Stimulated activated naive CD4-positive, alpha-beta T cell treated with Interleukin-2 at 50 U/mL for 16 hours (primary cell): ENCODE measurements at regions not wholly inside any gene's neighbourhood (a gene's known extent, or its start where the extent isn't known, plus 50 kb on each side); places are given as distances from the start of the nearest gene placed in this dataset.

Experiments used
- DNase-seq: peaks from one replicate; lab custom pipeline; 2025; lab: John Stamatoyannopoulos, UW

- no peak for DNase-seq
These were observed 642.3 kb downstream of the TBL1XR1 start for GRCh38 chr3:176554791-176555654.

- no peak for DNase-seq
These were observed 643.0 kb downstream of the TBL1XR1 start for GRCh38 chr3:176554264-176554663.

DNA sequence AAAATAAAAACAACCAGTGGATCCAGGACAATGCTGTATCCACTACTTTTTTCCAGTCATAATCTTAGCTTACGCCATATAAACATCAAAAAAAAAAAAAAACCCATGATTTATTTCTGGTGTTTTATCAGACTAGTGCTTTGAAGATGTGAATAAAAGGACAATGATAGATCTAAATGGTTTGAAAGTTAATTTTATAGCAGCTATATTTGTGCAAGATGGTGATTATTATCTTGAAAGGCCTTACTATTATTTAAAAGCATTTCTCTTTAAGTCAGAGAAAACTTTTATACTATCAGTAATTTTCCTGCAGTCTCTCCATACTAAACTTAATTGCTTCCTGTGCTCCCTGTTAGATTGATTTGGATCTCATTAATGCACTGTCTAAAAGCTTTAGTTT lies 670.3 kb downstream of the TBL1XR1 start:
- DNase-seq = no peak

DNA sequence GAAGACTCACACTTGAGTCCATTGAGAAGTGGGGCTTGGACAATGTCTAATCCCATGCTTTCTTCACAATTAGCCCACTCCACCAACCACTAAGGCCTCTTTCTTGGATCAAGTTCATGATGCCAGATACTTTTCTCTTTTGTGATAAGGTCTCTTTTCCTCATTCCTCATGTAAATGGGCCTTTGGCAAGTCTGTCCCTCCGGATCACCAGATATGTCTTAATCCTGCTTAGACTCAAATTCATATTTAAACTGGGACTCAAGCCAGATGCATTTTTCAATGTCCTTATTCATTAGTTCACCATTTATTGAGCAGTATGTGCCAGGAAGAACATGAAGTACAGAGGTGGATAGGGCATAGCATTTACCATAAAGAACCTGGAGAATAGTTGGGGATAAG lies 671.1 kb downstream of the TBL1XR1 start:
- no peak for DNase-seq

DNA sequence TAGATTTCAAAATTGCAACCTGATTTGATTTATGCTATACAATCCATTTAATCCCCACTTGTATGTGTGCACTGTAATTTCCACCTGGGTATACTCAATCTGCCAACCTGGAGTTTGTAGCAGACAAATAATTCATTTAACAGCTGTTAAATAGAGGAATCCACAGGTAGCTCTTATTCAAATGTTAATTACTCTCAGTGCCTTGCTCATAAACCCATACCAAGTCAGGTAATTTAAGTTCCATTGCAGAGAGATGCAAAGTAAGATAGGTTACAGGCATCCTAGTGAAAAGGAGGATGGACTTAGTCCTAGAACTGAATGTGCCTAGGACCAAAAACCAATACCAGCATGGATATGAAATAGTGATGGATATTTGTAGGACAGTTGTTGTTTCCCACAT lies 674.2 kb downstream of the TBL1XR1 start:
- no peak for DNase-seq

DNA sequence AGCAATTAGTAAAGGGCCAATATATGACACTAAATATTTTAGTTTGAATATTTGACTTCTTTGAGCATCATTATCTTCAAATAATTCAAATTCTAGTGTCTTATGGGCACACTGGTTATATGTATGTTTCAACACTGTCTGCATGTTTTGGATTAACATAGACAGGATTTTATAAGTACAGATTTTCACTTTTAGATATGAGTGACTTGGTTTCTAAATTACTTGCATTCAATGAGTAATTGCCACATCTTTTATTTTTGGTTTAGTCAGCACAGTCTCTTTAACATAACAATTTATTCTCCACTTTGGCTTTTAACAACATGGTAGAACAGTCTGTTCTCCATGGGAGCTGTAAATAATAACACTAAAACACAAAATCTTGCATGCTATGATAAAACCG lies 674.8 kb downstream of the TBL1XR1 start:
- no peak for DNase-seq

GRCh38 chr3:176521531-176522175 lies 675.6 kb downstream of the TBL1XR1 start:
- no peak for DNase-seq

- DNase-seq = no peak
These were observed 683.0 kb downstream of the TBL1XR1 start for GRCh38 chr3:176514297-176514696.

- DNase-seq = no peak
These were observed 683.7 kb downstream of the TBL1XR1 start for GRCh38 chr3:176513604-176514003.

GRCh38 chr3:176512037-176512436 lies 685.2 kb downstream of the TBL1XR1 start:
- no peak for DNase-seq

DNA sequence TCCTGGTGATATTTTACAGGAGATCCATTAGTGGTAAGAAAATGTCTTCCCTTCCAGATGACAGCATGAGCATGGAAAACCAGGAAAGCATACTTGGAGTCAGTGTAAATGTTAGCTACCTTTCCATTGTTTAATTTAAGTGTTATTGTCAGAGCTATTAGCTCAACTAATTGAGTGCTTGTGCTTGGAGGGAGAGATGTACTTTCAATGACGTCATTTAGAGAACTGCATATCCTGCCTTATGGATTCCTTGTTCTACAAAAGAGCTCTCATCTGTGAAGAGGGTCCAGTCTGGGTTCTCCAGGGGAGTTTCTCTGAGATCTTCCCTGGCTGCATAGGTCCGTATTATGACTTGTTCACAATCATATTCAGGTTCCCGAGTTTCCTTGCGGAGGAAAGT lies 687.2 kb downstream of the TBL1XR1 start:
- no peak for DNase-seq

DNA sequence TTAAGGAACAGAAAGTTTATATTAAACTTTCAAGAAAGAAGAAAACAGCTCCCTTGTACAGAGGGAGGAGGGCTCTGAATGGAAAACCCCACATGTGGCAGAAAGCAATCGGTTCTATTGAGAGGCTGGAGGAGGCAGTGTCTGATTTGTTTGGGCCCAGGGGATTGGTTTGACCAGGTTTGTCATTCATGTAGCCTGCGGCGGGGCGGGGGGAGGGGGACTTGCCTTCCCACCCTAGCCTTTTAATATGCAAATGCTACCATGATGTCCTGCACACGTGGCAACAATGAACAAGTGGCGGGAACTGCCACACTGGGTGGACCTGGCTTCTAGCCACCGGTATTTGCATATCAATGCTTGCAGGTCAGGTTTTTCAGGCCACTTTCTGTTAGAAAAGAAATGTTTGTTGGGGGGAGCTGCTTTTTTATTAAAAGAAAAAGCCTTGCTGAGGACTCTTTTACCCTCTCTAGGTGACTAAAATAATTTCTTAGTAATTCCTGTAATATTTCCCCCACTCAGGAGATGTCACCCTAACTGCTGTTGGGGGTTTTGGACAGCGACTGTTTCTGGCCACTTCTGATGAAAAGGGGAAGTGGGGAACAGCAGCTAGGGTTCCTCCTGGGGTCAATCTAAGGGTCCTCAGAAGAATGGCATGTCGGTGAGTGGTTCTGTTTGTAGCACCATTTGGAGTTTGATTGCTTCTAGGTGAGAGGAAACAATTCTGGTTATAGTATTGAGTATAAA lies 691.2 kb downstream of the TBL1XR1 start:
- DNase-seq = no peak

DNA sequence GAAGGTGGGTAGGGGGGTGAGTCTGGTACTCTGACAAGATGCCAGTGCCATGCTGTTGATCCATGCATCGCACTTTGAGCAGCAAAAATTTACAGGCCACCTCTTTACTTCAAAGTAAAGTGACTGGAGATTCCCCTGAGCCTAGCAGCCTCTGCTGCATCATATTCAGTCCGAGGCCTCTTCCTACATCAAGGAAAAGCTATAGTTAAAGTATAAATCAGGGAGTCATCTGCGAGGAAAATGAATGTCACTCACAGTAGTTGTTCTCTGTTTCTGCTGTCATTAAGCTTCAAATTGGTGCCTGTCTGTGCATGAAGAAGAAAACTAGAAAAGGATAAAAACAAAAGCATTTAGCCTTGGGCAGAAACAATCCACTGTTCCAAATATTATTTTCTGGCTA lies 706.2 kb downstream of the TBL1XR1 start:
- no peak for DNase-seq

DNA sequence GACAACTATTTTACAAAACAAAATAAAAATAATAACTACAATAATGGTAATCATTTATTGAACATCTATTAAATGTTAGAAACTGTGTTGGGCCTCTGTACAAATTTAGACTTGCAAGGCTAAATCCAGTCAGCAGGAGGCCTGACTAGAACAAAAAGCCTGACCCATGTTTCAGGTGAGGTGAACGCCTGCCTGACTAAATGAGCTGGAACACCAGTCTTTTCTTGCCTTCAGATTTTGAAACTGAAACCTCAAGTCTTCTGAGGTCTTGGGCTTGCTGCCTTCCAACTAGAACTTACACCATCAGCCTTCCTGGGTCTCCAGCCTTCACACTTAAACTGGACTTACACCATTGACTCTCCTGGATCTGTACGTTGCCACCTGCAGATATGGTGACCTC lies 706.9 kb downstream of the TBL1XR1 start:
- no peak for DNase-seq

GRCh38 chr3:176479248-176479647 lies 718.0 kb downstream of the TBL1XR1 start:
- no peak for DNase-seq

- no peak for DNase-seq
These were observed 727.5 kb downstream of the TBL1XR1 start for GRCh38 chr3:176469694-176470205.

DNA sequence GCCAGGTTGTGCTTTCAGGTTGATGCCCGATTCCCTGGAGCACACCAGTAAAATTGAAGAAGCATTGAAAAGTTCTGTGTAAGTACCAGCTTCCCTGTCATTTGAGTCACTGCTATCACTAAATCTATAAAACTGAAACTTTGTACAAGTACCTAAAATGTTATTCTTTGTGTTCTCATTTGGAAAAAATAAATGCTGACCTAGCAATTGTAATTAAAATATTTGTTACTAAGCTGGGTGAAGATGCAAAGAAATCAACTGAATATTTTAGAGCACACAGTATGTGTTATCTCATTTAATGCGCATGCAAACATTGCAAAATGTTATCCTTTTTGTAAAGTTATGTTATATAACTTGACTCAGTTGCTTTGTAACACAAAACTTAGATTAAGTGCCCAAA lies 733.7 kb downstream of the TBL1XR1 start:
- no peak for DNase-seq

DNA sequence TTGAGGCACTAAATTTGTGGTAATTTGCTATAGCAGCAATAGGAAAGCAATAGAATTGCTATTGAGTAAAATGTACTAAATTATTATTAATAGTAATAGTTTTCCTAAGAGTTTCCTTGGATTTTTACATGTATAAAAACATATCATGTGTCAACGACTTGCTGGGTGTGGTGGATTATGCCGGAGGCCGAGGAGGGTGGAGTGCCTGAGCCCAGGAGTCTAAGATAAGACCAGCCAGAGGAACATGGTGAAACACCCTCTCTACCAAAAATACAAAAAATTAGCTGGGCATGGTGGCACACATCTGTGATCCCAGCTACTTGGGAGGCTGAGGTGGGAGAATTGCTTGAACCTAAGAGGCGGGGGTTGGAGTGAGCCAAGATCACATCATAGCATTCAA lies 749.9 kb downstream of the TBL1XR1 start:
- no peak for DNase-seq

- no peak for DNase-seq
These were observed 755.0 kb downstream of the TBL1XR1 start for GRCh38 chr3:176442326-176442725.

GRCh38 chr3:176439729-176440128 lies 757.6 kb downstream of the TBL1XR1 start:
- no peak for DNase-seq

DNA sequence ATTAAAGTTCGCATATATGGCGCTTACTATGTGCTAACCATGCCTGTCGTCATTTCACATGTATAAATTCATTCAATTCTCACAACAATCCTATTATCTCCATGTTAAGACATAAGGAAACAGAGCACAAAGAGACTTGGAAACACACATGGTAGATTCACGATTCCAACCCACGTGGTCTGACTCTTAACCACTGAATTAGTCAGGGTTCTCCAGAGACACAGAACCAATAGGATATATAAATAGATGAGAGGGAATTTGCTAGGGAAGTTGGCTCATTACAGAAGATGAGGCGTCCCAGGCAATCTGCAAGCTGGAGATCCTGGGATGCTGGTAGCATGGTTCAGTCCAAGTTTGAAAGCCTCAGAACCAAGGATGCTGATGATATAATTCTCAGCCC lies 765.3 kb downstream of the TBL1XR1 start:
- DNase-seq = no peak

DNA sequence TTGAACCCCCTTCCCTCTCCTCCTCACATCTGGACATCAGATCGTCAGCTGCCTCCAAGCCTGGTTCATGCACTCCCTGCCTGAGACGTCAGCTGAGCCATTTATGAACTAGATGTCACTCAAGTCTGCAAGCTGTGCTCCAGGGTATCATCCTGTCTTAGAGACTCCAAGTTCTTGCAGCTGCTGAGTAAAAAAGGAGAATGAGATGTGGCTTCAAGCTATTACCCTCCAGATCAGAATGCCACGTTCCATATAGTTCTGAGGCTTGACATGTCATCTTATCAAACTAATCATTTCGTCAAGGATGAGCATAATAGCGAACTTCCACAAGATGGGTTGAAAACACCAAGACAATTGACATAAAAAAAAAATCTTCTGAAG lies 766.3 kb downstream of the TBL1XR1 start:
- DNase-seq = no peak
